ENCODE measurements at regions not wholly inside any gene's neighbourhood (a gene's known extent, or its start where the extent isn't known, plus 50 kb on each side); places are given as distances from the start of the nearest gene placed in this dataset.

DNA sequence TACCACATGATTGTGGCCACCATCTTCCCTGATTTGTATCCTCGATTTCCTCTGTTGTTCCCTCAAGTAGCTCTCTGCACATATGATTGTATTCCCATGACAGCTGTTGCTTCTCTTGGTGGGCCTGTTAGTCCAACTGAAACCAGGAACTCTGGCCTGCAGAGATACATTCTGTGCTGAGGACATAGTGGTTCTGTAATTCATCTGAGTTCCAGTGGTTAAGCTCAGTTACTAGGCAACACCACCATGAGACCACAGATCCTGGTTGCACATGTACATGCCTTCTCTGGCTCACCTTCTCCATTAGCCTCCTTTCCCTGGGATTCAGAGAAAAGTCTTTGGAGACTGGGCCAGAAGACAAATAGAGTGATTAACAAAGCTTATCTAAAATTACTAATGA is 172.1 kb upstream of the SLC7A11 start:
- Histone ChIP-seq H2AFZ (no peak overlapping the region), H3K27ac (no peak overlapping the region), H3K4me1 (no peaks in the 10 kb centered on the region), H3K27me3 (ENCODE audit: control insufficient read depth, insufficient read depth, low read length) (no peaks in the 10 kb centered on the region), H3K36me3 (ENCODE audit: control insufficient read depth, insufficient read depth, low read length) (no peaks in the 10 kb centered on the region), H3K79me2 (no peaks in the 10 kb centered on the region), H3K9me3 (ENCODE audit: control insufficient read depth, low read length) (no peaks in the 10 kb centered on the region), H3K4me2 (ENCODE audit: low read length) (no peak overlapping the region), H3K4me3 (ENCODE audit: low read depth, low read length) (no peak overlapping the region), H3K9ac (no peak overlapping the region)
- TF ChIP-seq CTCF (IDR thresholded peaks at IDR 0.05), result no peak

GRCh38 chr4:138413273-138413672 is 171.1 kb upstream of the SLC7A11 start:
- H3K79me2 ChIP-seq, result no peaks in the 10 kb centered on the region
- H3K27ac ChIP-seq, result no peak overlapping the region
- no peak overlapping the region for H3K4me2 ChIP-seq (ENCODE audit: low read length)
- H3K36me3 ChIP-seq (ENCODE audit: control insufficient read depth, insufficient read depth, low read length), result no peaks in the 10 kb centered on the region
- H3K9me3 ChIP-seq (ENCODE audit: control insufficient read depth, low read length), result no peaks in the 10 kb centered on the region
- no peaks in the 10 kb centered on the region for H3K4me1 ChIP-seq
- H3K4me3 ChIP-seq (ENCODE audit: low read depth, low read length), result no peak overlapping the region
- TF ChIP-seq CTCF (IDR thresholded peaks at IDR 0.05), result no peak
- no peak overlapping the region for H3K9ac ChIP-seq
- no peaks in the 10 kb centered on the region for H3K27me3 ChIP-seq (ENCODE audit: control insufficient read depth, insufficient read depth, low read length)
- H2AFZ ChIP-seq, result no peak overlapping the region

- H3K79me2 ChIP-seq, result no peaks in the 10 kb centered on the region
- no peaks in the 10 kb centered on the region for H3K36me3 ChIP-seq (ENCODE audit: control insufficient read depth, insufficient read depth, low read length)
These were observed 170.7 kb upstream of the SLC7A11 start for GRCh38 chr4:138412847-138413246.

GRCh38 chr4:138410266-138410665 is 168.1 kb upstream of the SLC7A11 start:
- no peak overlapping the region for H3K4me3 ChIP-seq (ENCODE audit: low read depth, low read length)
- no peaks in the 10 kb centered on the region for H3K9me3 ChIP-seq (ENCODE audit: control insufficient read depth, low read length)
- no peak overlapping the region for H3K27ac ChIP-seq
- H3K27me3 ChIP-seq (ENCODE audit: control insufficient read depth, insufficient read depth, low read length), result no peaks in the 10 kb centered on the region
- no peaks in the 10 kb centered on the region for H3K36me3 ChIP-seq (ENCODE audit: control insufficient read depth, insufficient read depth, low read length)
- TF ChIP-seq CTCF (IDR thresholded peaks at IDR 0.05), result no peak
- no peaks in the 10 kb centered on the region for H3K4me1 ChIP-seq
- no peak overlapping the region for H3K4me2 ChIP-seq (ENCODE audit: low read length)
- no peak overlapping the region for H3K9ac ChIP-seq
- no peaks in the 10 kb centered on the region for H3K79me2 ChIP-seq
- no peak overlapping the region for H2AFZ ChIP-seq

More at GRCh38 chr4:138412847-138413246, 170.7 kb upstream of the SLC7A11 start:
- no peak overlapping the region for H3K27ac ChIP-seq
- H2AFZ ChIP-seq, result no peak overlapping the region
- no peak overlapping the region for H3K4me3 ChIP-seq (ENCODE audit: low read depth, low read length)
- no peaks in the 10 kb centered on the region for H3K4me1 ChIP-seq
- no peak overlapping the region for H3K9ac ChIP-seq
- TF ChIP-seq CTCF (IDR thresholded peaks at IDR 0.05), result no peak
- no peaks in the 10 kb centered on the region for H3K9me3 ChIP-seq (ENCODE audit: control insufficient read depth, low read length)
- H3K4me2 ChIP-seq (ENCODE audit: low read length), result no peak overlapping the region
- no peaks in the 10 kb centered on the region for H3K27me3 ChIP-seq (ENCODE audit: control insufficient read depth, insufficient read depth, low read length)

DNA sequence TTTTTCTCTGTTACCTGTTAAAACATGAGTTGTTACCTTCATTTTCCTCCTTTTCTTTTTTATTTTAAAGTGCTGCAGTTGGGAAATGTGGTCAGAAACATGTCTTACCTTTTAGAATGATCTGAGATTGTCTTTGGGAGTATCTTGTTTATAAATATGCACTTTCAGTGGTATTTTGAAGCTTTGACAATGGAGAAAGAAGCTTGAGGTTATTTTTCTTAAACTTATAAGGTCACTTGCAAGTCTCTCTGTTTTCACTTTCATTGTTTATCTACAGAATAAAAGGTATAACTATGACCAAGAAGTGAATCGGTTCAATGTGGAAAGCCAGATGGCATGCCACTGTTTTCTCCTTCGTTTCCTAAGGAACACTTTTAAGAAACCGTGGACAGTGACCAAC is 167.5 kb upstream of the SLC7A11 start:
- Histone ChIP-seq H3K79me2 (no peaks in the 10 kb centered on the region), H3K27me3 (ENCODE audit: control insufficient read depth, insufficient read depth, low read length) (no peaks in the 10 kb centered on the region), H3K4me1 (no peaks in the 10 kb centered on the region), H3K9ac (no peak overlapping the region), H3K36me3 (ENCODE audit: control insufficient read depth, insufficient read depth, low read length) (no peaks in the 10 kb centered on the region), H2AFZ (no peak overlapping the region), H3K4me3 (ENCODE audit: low read depth, low read length) (no peak overlapping the region), H3K9me3 (ENCODE audit: control insufficient read depth, low read length) (no peaks in the 10 kb centered on the region), H3K27ac (no peak overlapping the region), H3K4me2 (ENCODE audit: low read length) (no peak overlapping the region)
- TF ChIP-seq CTCF (IDR thresholded peaks at IDR 0.05), result no peak

Measured in parathyroid adenoma (tissue), 2 donors.